PC-3 (cell line): ENCODE measurements at regions not wholly inside any gene's neighbourhood (a gene's known extent, or its start where the extent isn't known, plus 50 kb on each side); places are given as distances from the start of the nearest gene placed in this dataset.

Experiments used
- ATAC-seq: fragments of 200-7000 bp; cut with Tn5 transposase; 2 replicates; pipeline ENCODE4 v1.9.1; 2020; ENCODE audit warnings: mild to moderate bottlenecking, moderate library complexity
- BruUV-seq: library from RNA; stranded (reverse); fragments of 400-500 nt; replicated peaks from 2 replicates; lab custom pipeline; 2021; lab: Mats Ljungman, UMichigan
- CTCF ChIA-PET: fragments of 300-600 bp; sonication (Branson Sonifier 250); formaldehyde crosslinking; loops from one replicate; lab custom pipeline; 2022; ENCODE audit warnings: antibody characterized with exemption; lab: Charles Lee
- POLR2A ChIA-PET: fragments of 300-600 bp; sonication (Branson Sonifier 250); formaldehyde crosslinking; loops from one replicate; lab custom pipeline; 2022; ENCODE audit warnings: antibody characterized with exemption; ENCODE audit not compliant: unreplicated experiment; lab: Charles Lee
- DNase-seq: peaks from one replicate; pipeline ENCODE4 v3.0.0-alpha.2; 2015
- H2AFZ ChIP-seq: fragments of 300-600 bp; sonication (generic); 2 replicates; pipeline ENCODE4 v1.6.0; 2016; ENCODE audit warnings: antibody characterized with exemption, low read length
- H3F3A ChIP-seq: fragments of 300-600 bp; sonication (generic); one replicate; pipeline ENCODE4 v1.6.0; 2017; ENCODE audit warnings: antibody characterized with exemption, low read length, control low read depth, mild to moderate bottlenecking; ENCODE audit not compliant: unreplicated experiment
- H3K27ac ChIP-seq: fragments of 300-600 bp; sonication (generic); 2 replicates; pipeline ENCODE4 v1.5.1; 2016; ENCODE audit warnings: mild to moderate bottlenecking, low read length
- H3K27me3 ChIP-seq: fragments of 300-600 bp; sonication (generic); 2 replicates; pipeline ENCODE4 v1.6.1; 2016; ENCODE audit warnings: low read length, mixed read lengths
- H3K36me3 ChIP-seq: fragments of 300-600 bp; sonication (generic); 2 replicates; pipeline ENCODE4 v1.6.1; 2016; ENCODE audit warnings: low read depth, mixed run types, low read length, mixed read lengths
- H3K4me1 ChIP-seq: fragments of 300-600 bp; sonication (generic); 2 replicates; pipeline ENCODE4 v1.5.1; 2016; ENCODE audit warnings: low read length; ENCODE audit not compliant: insufficient read depth
- H3K4me2 ChIP-seq: fragments of 300-600 bp; sonication (generic); 2 replicates; pipeline ENCODE4 v1.6.0; 2016; ENCODE audit warnings: low read length
- H3K4me3 ChIP-seq: fragments of 300-600 bp; sonication (generic); 2 replicates; pipeline ENCODE4 v1.5.1; 2016; ENCODE audit warnings: mild to moderate bottlenecking, low read length, mixed read lengths
- H3K79me2 ChIP-seq: fragments of 300-600 bp; sonication (generic); 2 replicates; pipeline ENCODE4 v1.6.1; 2017; ENCODE audit warnings: low read length, mixed read lengths
- H3K9ac ChIP-seq: fragments of 300-600 bp; sonication (generic); 2 replicates; pipeline ENCODE4 v1.6.0; 2016; ENCODE audit warnings: mild to moderate bottlenecking, low read length
- H3K9me2 ChIP-seq: fragments of 300-600 bp; sonication (generic); replicated peaks from 2 replicates; pipeline ENCODE4 v1.6.1; 2016; ENCODE audit warnings: mixed run types, low read length, mixed read lengths
- H3K9me3 ChIP-seq: fragments of 300-600 bp; sonication (generic); 2 replicates; pipeline ENCODE4 v1.6.1; 2016; ENCODE audit warnings: low read length, mixed read lengths
- H4K20me1 ChIP-seq: fragments of 300-600 bp; sonication (generic); 2 replicates; pipeline ENCODE4 v1.6.1; 2016; ENCODE audit warnings: low read length, mixed read lengths
- CTCF ChIP-seq: fragments of 300-600 bp; sonication (generic); conservative IDR thresholded peaks from 2 replicates; pipeline ENCODE4 v1.5.1; 2017; ENCODE audit warnings: antibody characterized with exemption, low read depth, mild to moderate bottlenecking, low read length
- EZH2 ChIP-seq: fragments of 300-600 bp; sonication (generic); IDR thresholded peaks from one replicate; pipeline ENCODE4 v1.6.1; 2017; ENCODE audit warnings: antibody characterized with exemption, mild to moderate bottlenecking, low read length; ENCODE audit not compliant: unreplicated experiment
- EZH2phosphoT487 ChIP-seq: fragments of 300-600 bp; sonication (generic); IDR thresholded peaks from 2 replicates; pipeline ENCODE4 v1.6.1; 2018; ENCODE audit warnings: mild to moderate bottlenecking, antibody characterized with exemption, low read length, borderline replicate concordance
- intact Hi-C: fragments of 100-400 bp; cut with micrococcal nuclease; formaldehyde crosslinking; loops from 2 replicates; pipeline ENCODE4 v1.9.0; 2023

- H3K27me3 ChIP-seq = no peaks in the 10 kb centered on the region
- H3K79me2 ChIP-seq = no peaks in the 10 kb centered on the region
- TF ChIP-seq EZH2phosphoT487 = no peak
- no peak for TF ChIP-seq EZH2
- TF ChIP-seq CTCF = no peak
- BruUV-seq = no TSS peak
- H3K36me3 ChIP-seq = no peaks in the 10 kb centered on the region
- ChIA-PET POLR2A (no interaction called here), CTCF (no interaction called here)
- no peaks in the 10 kb centered on the region for H3K9me2 ChIP-seq
- H3K27ac ChIP-seq = peak overlapping the region; percentile 44
- intact Hi-C loops = no loop called here
- H3F3A ChIP-seq = no peaks in the 10 kb centered on the region
- H4K20me1 ChIP-seq = no peaks in the 10 kb centered on the region
- H3K9me3 ChIP-seq = no peaks in the 10 kb centered on the region
- H3K4me2 ChIP-seq = no peak overlapping the region
- peaks cover 11% of the 10 kb centered on the region for H3K4me1 ChIP-seq
- no peak overlapping the region for H2AFZ ChIP-seq
- DNase-seq (peak; percentile 40), ATAC-seq (peak; percentile 33; the same call in 1 of the 2 replicates)
- no peak overlapping the region for H3K4me3 ChIP-seq
- H3K9ac ChIP-seq = peak overlapping the region; percentile 19; the same call in 1 of the 2 replicates
These were observed 209.8 kb downstream of the SPTSSA start for GRCh38 chr14:34252227-34252626.

- Histone ChIP-seq H3K9me3 (no peaks in the 10 kb centered on the region), H3K79me2 (no peaks in the 10 kb centered on the region), H2AFZ (no peak overlapping the region), H3K4me2 (no peak overlapping the region), H3K4me3 (no peak overlapping the region), H3F3A (no peaks in the 10 kb centered on the region), H3K9ac (no peak overlapping the region), H3K27me3 (no peaks in the 10 kb centered on the region), H4K20me1 (no peaks in the 10 kb centered on the region), H3K27ac (no peak overlapping the region), H3K4me1 (peaks cover 8% of the 10 kb centered on the region), H3K9me2 (no peaks in the 10 kb centered on the region), H3K36me3 (no peaks in the 10 kb centered on the region)
- TF ChIP-seq EZH2 = no peak
- no peak for TF ChIP-seq CTCF
- TF ChIP-seq EZH2phosphoT487 = no peak
- DNase-seq (no peak), ATAC-seq (no peak)
- ChIA-PET POLR2A (no interaction called here), CTCF (no interaction called here)
- intact Hi-C loops = no loop called here
- no TSS peak for BruUV-seq
These were observed 210.4 kb downstream of the SPTSSA start for GRCh38 chr14:34251662-34252061.

GRCh38 chr14:34250959-34251358 is 211.1 kb downstream of the SPTSSA start:
- H3K4me2 ChIP-seq = no peak overlapping the region
- no peak overlapping the region for H2AFZ ChIP-seq
- H3K36me3 ChIP-seq = no peaks in the 10 kb centered on the region
- no peak overlapping the region for H3K27ac ChIP-seq
- H3K79me2 ChIP-seq = no peaks in the 10 kb centered on the region
- H4K20me1 ChIP-seq = no peaks in the 10 kb centered on the region
- ChIA-PET CTCF (no interaction called here), POLR2A (no interaction called here)
- intact Hi-C loops = no loop called here
- BruUV-seq = no TSS peak
- H3K9me3 ChIP-seq = no peaks in the 10 kb centered on the region
- no peak for ATAC-seq
- peaks cover 8% of the 10 kb centered on the region for H3K4me1 ChIP-seq
- H3K4me3 ChIP-seq = no peak overlapping the region
- DNase-seq = no peak
- H3K9me2 ChIP-seq = no peaks in the 10 kb centered on the region
- H3F3A ChIP-seq = no peaks in the 10 kb centered on the region
- TF ChIP-seq CTCF = no peak
- no peak for TF ChIP-seq EZH2phosphoT487
- TF ChIP-seq EZH2 = no peak
- no peak overlapping the region for H3K9ac ChIP-seq
- no peaks in the 10 kb centered on the region for H3K27me3 ChIP-seq
